GM13977 (cell line): ENCODE measurements at regions not wholly inside any gene's neighbourhood (a gene's known extent, or its start where the extent isn't known, plus 50 kb on each side); places are given as distances from the start of the nearest gene placed in this dataset.

Experiments
- DNase-seq: peaks from one replicate; pipeline ENCODE4 v3.0.0; 2012; ENCODE audit warnings: low spot score
- in situ Hi-C: fragments of 300-500 bp; cut with MboI; formaldehyde crosslinking; loops from one replicate; pipeline ENCODE4 v1.12.0; 2022; ENCODE audit warnings: low sequenced_read_pairs, low pct_unique_long_range_greater_than_20kb, mixed read lengths, inconsistent platforms; ENCODE audit not compliant: unreplicated experiment
- TF ChIP-seq, protein P1 (sequence below): IDR thresholded peaks from 2 replicates; pipeline ENCODE4 v1.5.1; 2012; ENCODE audit warnings: mild to moderate bottlenecking, control low read depth; ENCODE audit not compliant: insufficient read depth; ENCODE audit errors: extremely low read depth, missing control alignments

DNA sequence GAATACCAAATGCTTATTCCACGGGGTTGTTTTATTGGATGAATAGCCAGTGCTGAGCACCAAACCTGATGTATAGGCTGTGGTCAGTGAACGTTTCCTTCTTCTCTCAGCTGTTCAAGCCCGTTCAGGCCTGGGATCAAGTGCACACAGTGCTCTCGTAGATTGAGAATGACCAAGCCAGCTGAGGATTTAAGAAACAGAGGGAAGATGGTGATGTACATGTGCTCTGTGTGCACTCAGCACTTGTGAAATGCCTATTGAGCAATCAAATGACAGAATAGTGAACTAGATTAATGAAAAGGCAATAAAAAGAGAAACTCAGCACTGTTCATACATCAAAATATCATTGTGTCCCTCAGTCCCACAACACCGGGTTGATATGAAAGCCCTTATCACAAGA, 302.5 kb downstream of the BMPER start:
- no peak for DNase-seq
- TF ChIP-seq, protein P1, sequence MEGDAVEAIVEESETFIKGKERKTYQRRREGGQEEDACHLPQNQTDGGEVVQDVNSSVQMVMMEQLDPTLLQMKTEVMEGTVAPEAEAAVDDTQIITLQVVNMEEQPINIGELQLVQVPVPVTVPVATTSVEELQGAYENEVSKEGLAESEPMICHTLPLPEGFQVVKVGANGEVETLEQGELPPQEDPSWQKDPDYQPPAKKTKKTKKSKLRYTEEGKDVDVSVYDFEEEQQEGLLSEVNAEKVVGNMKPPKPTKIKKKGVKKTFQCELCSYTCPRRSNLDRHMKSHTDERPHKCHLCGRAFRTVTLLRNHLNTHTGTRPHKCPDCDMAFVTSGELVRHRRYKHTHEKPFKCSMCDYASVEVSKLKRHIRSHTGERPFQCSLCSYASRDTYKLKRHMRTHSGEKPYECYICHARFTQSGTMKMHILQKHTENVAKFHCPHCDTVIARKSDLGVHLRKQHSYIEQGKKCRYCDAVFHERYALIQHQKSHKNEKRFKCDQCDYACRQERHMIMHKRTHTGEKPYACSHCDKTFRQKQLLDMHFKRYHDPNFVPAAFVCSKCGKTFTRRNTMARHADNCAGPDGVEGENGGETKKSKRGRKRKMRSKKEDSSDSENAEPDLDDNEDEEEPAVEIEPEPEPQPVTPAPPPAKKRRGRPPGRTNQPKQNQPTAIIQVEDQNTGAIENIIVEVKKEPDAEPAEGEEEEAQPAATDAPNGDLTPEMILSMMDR = no peak
- in situ Hi-C loops = no loop called here

DNA sequence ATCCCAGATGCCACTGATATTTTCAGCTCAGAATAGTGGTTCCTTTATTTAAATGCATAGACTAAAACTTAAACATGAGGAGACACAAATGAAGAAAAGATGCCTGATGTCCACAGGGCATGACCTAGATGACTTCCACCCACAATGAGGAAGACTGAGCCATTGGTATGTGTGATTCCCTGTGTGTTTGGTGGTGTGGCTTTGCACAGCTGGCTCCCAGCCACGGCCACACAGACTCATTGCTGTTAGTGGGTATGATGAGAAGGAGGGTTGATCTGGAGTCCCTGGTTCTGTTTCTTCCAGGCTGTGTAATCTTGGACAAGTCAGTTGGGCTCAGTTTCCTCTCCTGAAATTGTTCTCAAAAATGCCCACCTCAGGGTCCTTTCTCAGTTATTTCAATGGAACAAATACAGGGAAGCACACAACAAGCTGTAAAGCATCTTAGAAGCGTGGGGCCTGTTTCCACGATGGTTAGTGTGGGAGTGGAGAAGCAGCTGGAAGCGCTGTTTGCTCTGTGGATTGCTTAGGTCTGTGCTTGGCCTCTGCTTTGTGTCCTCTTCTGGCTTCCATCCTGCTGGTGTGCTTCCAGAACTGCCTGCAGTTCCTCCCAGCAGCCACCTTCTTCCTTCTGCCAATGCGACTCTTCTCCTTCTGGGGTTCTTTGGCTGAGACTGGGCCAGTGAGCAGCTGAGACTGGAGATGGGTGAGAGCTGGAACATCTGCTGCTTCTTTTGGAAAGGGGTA, 303.7 kb downstream of the BMPER start:
- in situ Hi-C loops = no loop called here

DNA sequence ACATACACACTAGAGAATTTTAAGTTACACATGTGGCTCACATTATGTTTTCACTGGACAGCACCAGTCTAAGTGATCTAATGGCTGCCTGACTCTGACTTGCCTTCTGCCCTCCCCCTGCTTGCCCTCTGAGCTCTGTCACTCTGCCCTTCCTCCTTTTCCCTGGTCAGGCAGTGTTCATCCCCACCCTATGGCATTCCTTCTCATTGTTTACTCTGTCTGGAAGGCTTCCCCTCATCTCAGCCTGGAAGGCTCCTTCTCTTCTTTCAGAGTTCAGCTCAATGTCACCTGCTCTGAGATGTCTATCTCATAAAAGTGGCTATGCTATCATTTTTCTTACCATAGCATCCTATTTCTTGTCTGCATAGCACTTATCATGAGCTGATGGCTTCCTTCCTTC, 305.7 kb downstream of the BMPER start:
- DNase-seq = no peak
- in situ Hi-C loops = no loop called here
- TF ChIP-seq, protein P1 = no peak

More for the DNA sequence above, 303.7 kb downstream of the BMPER start:
- no peak for DNase-seq
- TF ChIP-seq, protein P1 = no peak

DNA sequence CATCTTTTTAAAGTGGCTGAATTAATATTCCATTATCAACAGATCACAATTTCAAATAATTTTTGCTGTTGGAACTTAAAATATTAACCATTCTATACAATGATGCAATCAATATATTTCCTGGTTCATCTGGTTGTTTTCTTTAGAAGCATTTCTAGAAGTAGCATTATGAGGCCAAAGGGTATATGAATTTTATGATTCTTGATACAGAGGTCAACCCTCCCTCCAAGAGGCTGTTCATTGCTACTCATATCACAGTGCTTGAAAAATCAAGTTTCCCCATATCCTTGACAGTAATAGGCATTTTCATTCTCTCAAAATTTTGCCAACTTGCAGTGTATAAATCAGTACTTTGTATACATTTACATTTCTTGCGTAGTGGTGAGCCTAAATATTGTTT, 312.6 kb downstream of the BMPER start:
- TF ChIP-seq, protein P1 = no peak
- DNase-seq = no peak
- in situ Hi-C loops = no loop called here

- TF ChIP-seq, protein P1 = no peak
- no peak for DNase-seq
- in situ Hi-C loops = no loop called here
Observed at GRCh38 chr7:34219153-34219718, 313.9 kb downstream of the BMPER start.

GRCh38 chr7:34220506-34221185, 315.3 kb downstream of the BMPER start:
- DNase-seq = no peak
- TF ChIP-seq, protein P1 = no peak
- in situ Hi-C loops = no loop called here
